HepG2 (cell line): ENCODE measurements at regions not wholly inside any gene's neighbourhood (a gene's known extent, or its start where the extent isn't known, plus 50 kb on each side); places are given as distances from the start of the nearest gene placed in this dataset.

Experiments used
- ATAC-seq: fragments of 200-7000 bp; cut with Tn5 transposase; 3 replicates; pipeline ENCODE4 v1.9.1; 2020; ENCODE audit warnings: mild to moderate bottlenecking, moderate library complexity
- BruUV-seq: library from RNA; stranded (reverse); fragments of 400-500 nt; replicated peaks from 2 replicates; lab custom pipeline; 2021; lab: Mats Ljungman, UMichigan
- CTCF ChIA-PET: fragments of 300-600 bp; formaldehyde crosslinking; extraction: SDS; loops from one replicate; lab custom pipeline; 2021; ENCODE audit warnings: low total read pairs, inconsistent platforms, low intra/inter-chr PET ratio; lab: Yijun Ruan, JAX
- POLR2A ChIA-PET: fragments of 350-600 bp; sonication (Branson Sonifier 250); formaldehyde crosslinking; loops from one replicate; lab custom pipeline; 2020; ENCODE audit warnings: antibody characterized with exemption, inconsistent platforms; lab: Yijun Ruan, JAX
- DNase-seq: peaks from one replicate; pipeline ENCODE4 v3.0.0-alpha.2; 2015; ENCODE audit warnings: low spot score
- FAIRE-seq: peaks from 3 replicates; lab custom pipeline; 2011; peaks lifted over from hg19 to GRCh38; lab: Jason Lieb, UNC
- H2AFZ ChIP-seq: one replicate; pipeline ENCODE4 v1.6.1; 2011; ENCODE audit warnings: low read length, inconsistent platforms
- H3K27ac ChIP-seq: fragments of 300-600 bp; 3 replicates; pipeline ENCODE4 v1.8.0; 2011; ENCODE audit warnings: mixed run types, mild to moderate bottlenecking, mixed read lengths, low read length, inconsistent platforms; ENCODE audit not compliant: insufficient read depth; ENCODE audit errors: extremely low read length
- H3K27me3 ChIP-seq, 2 experiments: fragments of 200-600 bp in 1 of 2; 2 replicates in 1 of 2; 3 replicates in 1 of 2; pipeline versions ENCODE4 v1.6.0 to v1.8.0; 2011; ENCODE audit warnings: low read length in 2 of 2, mild to moderate bottlenecking in 2 of 2, moderate library complexity in 2 of 2, inconsistent platforms in 1 of 2; ENCODE audit not compliant: insufficient read depth in 2 of 2, control insufficient read depth in 1 of 2
- H3K36me3 ChIP-seq, 2 experiments: fragments of 200-600 bp in 1 of 2; replicated peaks in 1 of 2; 2 replicates in 1 of 2; 3 replicates in 1 of 2; pipeline versions ENCODE4 v1.5.1 to v1.8.0; 2011; ENCODE audit warnings: low read length in 2 of 2, inconsistent platforms in 1 of 2; ENCODE audit not compliant: insufficient read depth in 2 of 2, control insufficient read depth in 1 of 2
- H3K4me1 ChIP-seq: 2 replicates; pipeline ENCODE4 v1.5.1; 2012; ENCODE audit warnings: low read length, inconsistent platforms; ENCODE audit not compliant: insufficient read depth
- H3K4me2 ChIP-seq: 2 replicates; pipeline ENCODE4 v1.6.0; 2011; ENCODE audit warnings: low read depth, low read length, inconsistent platforms
- H3K4me3 ChIP-seq, 3 experiments: fragments of 200-600 bp in 1 of 3; sonication (generic), shearing (Covaris generic) in 1 of 3; replicated peaks in 1 of 3; 2 replicates each; pipeline ENCODE4 v1.5.1; 2011 to 2016; ENCODE audit warnings: low read length in 3 of 3, inconsistent platforms in 2 of 3, low read depth in 2 of 3, mild to moderate bottlenecking in 2 of 3, control low read depth in 1 of 3, mixed read lengths in 1 of 3; ENCODE audit not compliant: insufficient read depth in 1 of 3
- H3K79me2 ChIP-seq: one replicate; pipeline ENCODE4 v1.6.1; 2011; ENCODE audit warnings: low read length, inconsistent platforms; ENCODE audit not compliant: insufficient read depth
- H3K9ac ChIP-seq: 2 replicates; pipeline ENCODE4 v1.6.0; 2011; ENCODE audit warnings: mild to moderate bottlenecking, low read depth, low read length, inconsistent platforms; ENCODE audit not compliant: insufficient read depth
- H3K9me3 ChIP-seq: 2 replicates; pipeline ENCODE4 v1.5.1; 2012; ENCODE audit warnings: mild to moderate bottlenecking, low read length
- H4K20me1 ChIP-seq: 2 replicates; pipeline ENCODE4 v1.6.0; 2011; ENCODE audit warnings: inconsistent platforms, mild to moderate bottlenecking, low read length, moderate library complexity; ENCODE audit not compliant: insufficient read depth
- AKAP8 ChIP-seq: sonication (generic); formaldehyde crosslinking; IDR thresholded peaks from 2 replicates; pipeline ENCODE4 v1.5.1; 2020; ENCODE audit warnings: mild to moderate bottlenecking, missing genetic modification reagents
- CBX2 ChIP-seq, 2 experiments: fragments of 200-600 bp in 1 of 2; sonication (generic); formaldehyde crosslinking in 1 of 2; IDR thresholded peaks; 2 replicates each; pipeline versions ENCODE4 v1.7.0 to v1.8.1; 2018 to 2022; ENCODE audit warnings: low read depth in 2 of 2, low read length in 1 of 2, mild to moderate bottlenecking in 1 of 2, missing genetic modification reagents in 1 of 2
- ETV5 ChIP-seq: IDR thresholded peaks from 2 replicates; pipeline ENCODE4 v1.6.1; 2018; ENCODE audit warnings: missing biosample characterization, missing genetic modification reagents, inconsistent platforms, borderline replicate concordance
- PATZ1 ChIP-seq: sonication (generic); formaldehyde crosslinking; IDR thresholded peaks from 2 replicates; pipeline ENCODE4 v1.4.0; 2020; ENCODE audit warnings: missing genetic modification reagents
- SMC3 ChIP-seq: IDR thresholded peaks from 2 replicates; pipeline ENCODE4 v1.6.1; 2011; ENCODE audit warnings: low read length, improper control_type of control experiment
- SOX5 ChIP-seq: IDR thresholded peaks from 2 replicates; pipeline ENCODE4 v1.6.1; 2016; ENCODE audit warnings: borderline replicate concordance
- SP2 ChIP-seq: sonication (generic); formaldehyde crosslinking; IDR thresholded peaks from 2 replicates; pipeline ENCODE4 v1.5.1; 2020; ENCODE audit warnings: mild to moderate bottlenecking, missing genetic modification reagents
- TEAD3 ChIP-seq: optimal IDR thresholded peaks from 2 replicates; pipeline ENCODE3; 2016; ENCODE audit warnings: borderline replicate concordance
- THRA ChIP-seq: sonication (generic); formaldehyde crosslinking; IDR thresholded peaks from 2 replicates; pipeline ENCODE4 v1.4.0; 2020; ENCODE audit warnings: missing genetic modification reagents, borderline replicate concordance
- ZBTB20 ChIP-seq: sonication (generic); formaldehyde crosslinking; IDR thresholded peaks from 2 replicates; pipeline ENCODE4 v1.8.1; 2023; ENCODE audit warnings: missing genetic modification reagents, low read depth, mild to moderate bottlenecking, borderline replicate concordance
- ZBTB26 ChIP-seq: IDR thresholded peaks from 2 replicates; pipeline ENCODE4 v1.6.1; 2016; ENCODE audit warnings: missing compliant biosample characterization, missing genetic modification reagents, borderline replicate concordance
- ZNF562 ChIP-seq: sonication (generic); formaldehyde crosslinking; IDR thresholded peaks from 2 replicates; pipeline ENCODE4 v1.8.0; 2022; ENCODE audit warnings: missing genetic modification reagents, borderline replicate concordance
- ZNF746 ChIP-seq: sonication (generic); formaldehyde crosslinking; IDR thresholded peaks from 2 replicates; pipeline ENCODE4 v1.8.0; 2022; ENCODE audit warnings: mild to moderate bottlenecking, missing genetic modification reagents
- ZNF773 ChIP-seq: sonication (generic); formaldehyde crosslinking; IDR thresholded peaks from 2 replicates; pipeline ENCODE4 v1.4.0; 2020; ENCODE audit warnings: missing genetic modification reagents, borderline replicate concordance
- ZSCAN9 ChIP-seq: IDR thresholded peaks from 2 replicates; pipeline ENCODE4 v1.6.1; 2016; ENCODE audit warnings: borderline replicate concordance
- WGBS: methylation state at CpG from one replicate; pipeline ENCODE4 v1.1.6; 2017; ENCODE audit warnings: low lambda C conversion rate; 5-methylcytosine and 5-hydroxymethylcytosine counted together
- in situ Hi-C: cut with HindIII; loops from 2 replicates; pipeline ENCODE4 v1.10.0; 2017; ENCODE audit warnings: low pct_unique_long_range_greater_than_20kb; ENCODE audit not compliant: extremely low pct_ligation_motif_present
- intact Hi-C: fragments of 100-400 bp; cut with micrococcal nuclease; formaldehyde crosslinking; loops from one replicate; pipeline ENCODE4 v1.10.0; 2022; ENCODE audit not compliant: unreplicated experiment
- TF ChIP-seq, protein P1 (sequence below): sonication (generic); formaldehyde crosslinking; IDR thresholded peaks from 2 replicates; pipeline ENCODE4 v1.4.0; 2020; ENCODE audit warnings: mild to moderate bottlenecking, missing genetic modification reagents
- TF ChIP-seq, protein P2 (sequence below): IDR thresholded peaks from 2 replicates; pipeline ENCODE4 v1.4.0; 2020; ENCODE audit warnings: mild to moderate bottlenecking, missing genetic modification reagents

DNA sequence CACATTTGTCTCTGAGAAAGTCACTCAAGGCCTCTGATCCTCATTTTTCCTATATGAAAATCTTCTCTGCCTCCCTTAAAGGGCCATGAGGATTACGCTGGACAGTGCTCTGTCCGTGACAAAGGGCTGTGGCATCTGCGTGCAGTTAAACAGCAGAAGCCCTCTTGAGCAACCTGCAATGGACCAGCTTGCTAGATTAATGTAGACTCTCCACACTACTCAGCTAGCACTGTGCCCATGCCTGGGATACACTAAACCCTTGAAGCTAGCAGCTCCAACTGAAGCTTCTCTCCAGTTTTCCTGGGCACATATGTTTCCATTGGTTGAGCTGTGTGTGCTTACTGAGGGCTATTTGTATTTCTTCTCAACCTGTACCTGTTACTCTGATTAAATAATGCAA lies 303.8 kb downstream of the RPLP1 start:
- Histone ChIP-seq H3K4me3 (no peak overlapping the region), H3K4me2 (no peak overlapping the region), H3K4me1 (0 out of 2 replicates have a peak, but pooled peaks cover 5% of the 10 kb centered on the region), H3K36me3 (no peaks in the 10 kb centered on the region), H3K79me2 (no peaks in the 10 kb centered on the region), H2AFZ (no peak overlapping the region), H4K20me1 (no peaks in the 10 kb centered on the region), H3K9me3 (0 out of 2 replicates have a peak, but pooled peaks cover 10% of the 10 kb centered on the region), H3K27ac (no peak overlapping the region), H3K27me3 (peaks cover 0 to 1% of the 10 kb centered on the region in 2 experiments; a peak in 2 of 5 replicates), H3K9ac (no peak overlapping the region)
- intact Hi-C loops: no loop called here
- WGBS: 7% methylated on average over 3 of the region's 3 CpGs
- ATAC-seq (no peak), FAIRE-seq (no peak), DNase-seq (no peak)
- CTCF ChIA-PET: no interaction called here
- POLR2A ChIA-PET: no interaction called here
- in situ Hi-C loops: no loop called here
- no TSS peak for BruUV-seq
- no peak for TF ChIP-seq TEAD3 (CRISPR knock-in tag)
- no peak for TF ChIP-seq SP2 (CRISPR knock-in tag)
- TF ChIP-seq AKAP8 (CRISPR knock-in tag): no peak
- TF ChIP-seq ZNF562: no peak
- no peak for TF ChIP-seq ETV5
- no peak for TF ChIP-seq ZBTB26 (CRISPR knock-in tag)
- TF ChIP-seq SMC3: no peak
- TF ChIP-seq SOX5 (CRISPR knock-in tag): no peak
- TF ChIP-seq ZNF773 (CRISPR knock-in tag): no peak
- TF ChIP-seq ZSCAN9 (CRISPR knock-in tag): no peak
- TF ChIP-seq PATZ1: no peak
- TF ChIP-seq, protein P1, sequence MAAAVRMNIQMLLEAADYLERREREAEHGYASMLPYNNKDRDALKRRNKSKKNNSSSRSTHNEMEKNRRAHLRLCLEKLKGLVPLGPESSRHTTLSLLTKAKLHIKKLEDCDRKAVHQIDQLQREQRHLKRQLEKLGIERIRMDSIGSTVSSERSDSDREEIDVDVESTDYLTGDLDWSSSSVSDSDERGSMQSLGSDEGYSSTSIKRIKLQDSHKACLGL (CRISPR knock-in tag): no peak
- TF ChIP-seq ZBTB20 (CRISPR knock-in tag): no peak
- TF ChIP-seq, protein P2, sequence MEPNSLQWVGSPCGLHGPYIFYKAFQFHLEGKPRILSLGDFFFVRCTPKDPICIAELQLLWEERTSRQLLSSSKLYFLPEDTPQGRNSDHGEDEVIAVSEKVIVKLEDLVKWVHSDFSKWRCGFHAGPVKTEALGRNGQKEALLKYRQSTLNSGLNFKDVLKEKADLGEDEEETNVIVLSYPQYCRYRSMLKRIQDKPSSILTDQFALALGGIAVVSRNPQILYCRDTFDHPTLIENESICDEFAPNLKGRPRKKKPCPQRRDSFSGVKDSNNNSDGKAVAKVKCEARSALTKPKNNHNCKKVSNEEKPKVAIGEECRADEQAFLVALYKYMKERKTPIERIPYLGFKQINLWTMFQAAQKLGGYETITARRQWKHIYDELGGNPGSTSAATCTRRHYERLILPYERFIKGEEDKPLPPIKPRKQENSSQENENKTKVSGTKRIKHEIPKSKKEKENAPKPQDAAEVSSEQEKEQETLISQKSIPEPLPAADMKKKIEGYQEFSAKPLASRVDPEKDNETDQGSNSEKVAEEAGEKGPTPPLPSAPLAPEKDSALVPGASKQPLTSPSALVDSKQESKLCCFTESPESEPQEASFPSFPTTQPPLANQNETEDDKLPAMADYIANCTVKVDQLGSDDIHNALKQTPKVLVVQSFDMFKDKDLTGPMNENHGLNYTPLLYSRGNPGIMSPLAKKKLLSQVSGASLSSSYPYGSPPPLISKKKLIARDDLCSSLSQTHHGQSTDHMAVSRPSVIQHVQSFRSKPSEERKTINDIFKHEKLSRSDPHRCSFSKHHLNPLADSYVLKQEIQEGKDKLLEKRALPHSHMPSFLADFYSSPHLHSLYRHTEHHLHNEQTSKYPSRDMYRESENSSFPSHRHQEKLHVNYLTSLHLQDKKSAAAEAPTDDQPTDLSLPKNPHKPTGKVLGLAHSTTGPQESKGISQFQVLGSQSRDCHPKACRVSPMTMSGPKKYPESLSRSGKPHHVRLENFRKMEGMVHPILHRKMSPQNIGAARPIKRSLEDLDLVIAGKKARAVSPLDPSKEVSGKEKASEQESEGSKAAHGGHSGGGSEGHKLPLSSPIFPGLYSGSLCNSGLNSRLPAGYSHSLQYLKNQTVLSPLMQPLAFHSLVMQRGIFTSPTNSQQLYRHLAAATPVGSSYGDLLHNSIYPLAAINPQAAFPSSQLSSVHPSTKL (CRISPR knock-in tag): no peak
- no peak for TF ChIP-seq THRA (CRISPR knock-in tag)
- TF ChIP-seq CBX2 (IDR thresholded peaks at IDR 0.05; ENCODE audit: low read depth, low read length): no peak
- no peak for TF ChIP-seq CBX2 (CRISPR knock-in tag; IDR thresholded peaks at IDR 0.05; ENCODE audit: low read depth)
- TF ChIP-seq ZNF746 (CRISPR knock-in tag): no peak
